ENCODE measurements at regions not wholly inside any gene's neighbourhood (a gene's known extent, or its start where the extent isn't known, plus 50 kb on each side); places are given as distances from the start of the nearest gene placed in this dataset.
"Not testable (repeated sequence)": the region's sequence is repeated elsewhere in the genome, so short reads cannot be mapped to it uniquely, and the experiment has no call there.

DNA sequence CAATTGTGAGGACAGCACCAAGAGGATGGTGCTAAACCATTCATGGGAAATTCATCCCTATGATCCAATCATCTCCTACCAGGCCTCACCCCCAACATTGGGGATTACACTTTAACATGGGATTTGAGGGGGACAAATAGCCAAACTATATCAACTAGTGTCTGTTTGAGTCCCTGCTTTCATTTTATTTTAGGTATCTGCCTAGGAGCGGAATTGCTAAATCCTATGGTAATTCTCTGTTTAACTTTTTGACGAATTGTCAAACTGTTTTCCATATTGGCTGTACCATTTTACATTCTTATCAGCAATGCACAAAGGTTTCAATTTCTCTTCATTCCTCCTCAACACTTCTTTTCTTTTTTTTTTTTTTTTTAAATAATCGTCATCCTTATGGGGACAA lies 318.4 kb upstream of the NRP1 start:
- Histone ChIP-seq H4K20me1 (ENCODE audit: control insufficient read depth, extremely low read depth, insufficient read depth, low read length) (no peaks in the 10 kb centered on the region), H3K27ac (ENCODE audit: control insufficient read depth, insufficient read depth, low read length) (no peak overlapping the region), H3K4me2 (ENCODE audit: control insufficient read depth, extremely low read depth, insufficient read depth, low read depth, low read length) (no peak overlapping the region), H2AFZ (ENCODE audit: control insufficient read depth, low read length) (no peak overlapping the region), H3K9ac (ENCODE audit: control insufficient read depth, extremely low read depth, insufficient read depth, low read length) (no peak overlapping the region), H3K9me1 (ENCODE audit: control insufficient read depth, extremely low read depth, insufficient read depth, low read length) (no peaks in the 10 kb centered on the region), H3K36me3 (ENCODE audit: control insufficient read depth in 2 of 2, extremely low read depth in 1 of 2, insufficient read depth in 2 of 2, low read length in 2 of 2) (no peaks in the 10 kb centered on the region), H3K4me3 (ENCODE audit: control insufficient read depth in 2 of 3, extremely low read depth in 1 of 3, insufficient read depth in 2 of 3, low read depth in 1 of 3, low read length in 3 of 3) (no peak overlapping the region), H3K27me3 (ENCODE audit: control insufficient read depth, extremely low read depth, insufficient read depth, low read length) (no peaks in the 10 kb centered on the region), H3K9me3 (ENCODE audit: control insufficient read depth, low read depth, low read length) (no peaks in the 10 kb centered on the region), H3K79me2 (ENCODE audit: control insufficient read depth, insufficient read depth, low read length) (no peaks in the 10 kb centered on the region), H3K4me1 (ENCODE audit: control insufficient read depth, extremely low read depth, insufficient read depth, low read length) (peaks cover 7% of the 10 kb centered on the region)
- FAIRE-seq (no peak), DNase-seq (ENCODE audit: low read depth, low spot score) (no peak)
- TF ChIP-seq, protein P1, sequence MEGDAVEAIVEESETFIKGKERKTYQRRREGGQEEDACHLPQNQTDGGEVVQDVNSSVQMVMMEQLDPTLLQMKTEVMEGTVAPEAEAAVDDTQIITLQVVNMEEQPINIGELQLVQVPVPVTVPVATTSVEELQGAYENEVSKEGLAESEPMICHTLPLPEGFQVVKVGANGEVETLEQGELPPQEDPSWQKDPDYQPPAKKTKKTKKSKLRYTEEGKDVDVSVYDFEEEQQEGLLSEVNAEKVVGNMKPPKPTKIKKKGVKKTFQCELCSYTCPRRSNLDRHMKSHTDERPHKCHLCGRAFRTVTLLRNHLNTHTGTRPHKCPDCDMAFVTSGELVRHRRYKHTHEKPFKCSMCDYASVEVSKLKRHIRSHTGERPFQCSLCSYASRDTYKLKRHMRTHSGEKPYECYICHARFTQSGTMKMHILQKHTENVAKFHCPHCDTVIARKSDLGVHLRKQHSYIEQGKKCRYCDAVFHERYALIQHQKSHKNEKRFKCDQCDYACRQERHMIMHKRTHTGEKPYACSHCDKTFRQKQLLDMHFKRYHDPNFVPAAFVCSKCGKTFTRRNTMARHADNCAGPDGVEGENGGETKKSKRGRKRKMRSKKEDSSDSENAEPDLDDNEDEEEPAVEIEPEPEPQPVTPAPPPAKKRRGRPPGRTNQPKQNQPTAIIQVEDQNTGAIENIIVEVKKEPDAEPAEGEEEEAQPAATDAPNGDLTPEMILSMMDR (optimal IDR thresholded peaks at IDR 0.05 in 1 of 3, IDR thresholded peaks at IDR 0.05 in 1 of 3, conservative IDR thresholded peaks at IDR 0.05 in 1 of 3; ENCODE audit: extremely low read depth in 1 of 3, insufficient read depth in 2 of 3, low read length in 3 of 3) = no peak
- TF ChIP-seq EZH2 (IDR thresholded peaks at IDR 0.05; ENCODE audit: low read length) = no peak
- dilution Hi-C loops (cut with MboI; ENCODE audit: extremely low pct_ligation_motif_present, low sequenced_read_pairs) = no loop called here

DNA sequence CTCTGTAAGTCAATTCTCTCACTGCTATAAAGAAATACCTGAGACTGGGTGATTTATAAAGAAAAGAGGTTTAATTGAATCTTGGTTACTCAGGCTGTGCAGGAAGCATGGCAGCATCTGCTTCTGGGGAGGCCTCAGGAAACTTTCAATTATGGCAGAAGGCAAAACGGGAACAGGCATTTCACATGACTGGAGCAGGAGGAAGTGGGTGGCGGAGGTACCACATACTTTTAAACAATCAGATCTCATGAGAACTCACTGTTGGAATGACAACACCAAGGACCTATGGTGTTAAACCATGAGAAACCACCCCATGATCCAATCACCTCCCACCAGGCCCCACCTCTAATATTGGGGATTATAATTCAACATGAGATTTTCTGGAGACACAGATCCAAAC lies 315.7 kb upstream of the NRP1 start:
- H3K4me3 ChIP-seq (ENCODE audit: control insufficient read depth in 2 of 3, extremely low read depth in 1 of 3, insufficient read depth in 2 of 3, low read depth in 1 of 3, low read length in 3 of 3); H3K9me1 ChIP-seq (ENCODE audit: control insufficient read depth, extremely low read depth, insufficient read depth, low read length); H3K9ac ChIP-seq (ENCODE audit: control insufficient read depth, extremely low read depth, insufficient read depth, low read length); H3K36me3 ChIP-seq (ENCODE audit: control insufficient read depth in 2 of 2, extremely low read depth in 1 of 2, insufficient read depth in 2 of 2, low read length in 2 of 2); H3K9me3 ChIP-seq (ENCODE audit: control insufficient read depth, low read depth, low read length); H3K4me1 ChIP-seq (ENCODE audit: control insufficient read depth, extremely low read depth, insufficient read depth, low read length); H2AFZ ChIP-seq (ENCODE audit: control insufficient read depth, low read length); H3K27me3 ChIP-seq (ENCODE audit: control insufficient read depth, extremely low read depth, insufficient read depth, low read length); H3K4me2 ChIP-seq (ENCODE audit: control insufficient read depth, extremely low read depth, insufficient read depth, low read depth, low read length); FAIRE-seq; dilution Hi-C loops (cut with MboI; ENCODE audit: extremely low pct_ligation_motif_present, low sequenced_read_pairs); H3K79me2 ChIP-seq (ENCODE audit: control insufficient read depth, insufficient read depth, low read length); H3K27ac ChIP-seq (ENCODE audit: control insufficient read depth, insufficient read depth, low read length); H4K20me1 ChIP-seq (ENCODE audit: control insufficient read depth, extremely low read depth, insufficient read depth, low read length); DNase-seq (ENCODE audit: low read depth, low spot score): not testable (repeated sequence)

DNA sequence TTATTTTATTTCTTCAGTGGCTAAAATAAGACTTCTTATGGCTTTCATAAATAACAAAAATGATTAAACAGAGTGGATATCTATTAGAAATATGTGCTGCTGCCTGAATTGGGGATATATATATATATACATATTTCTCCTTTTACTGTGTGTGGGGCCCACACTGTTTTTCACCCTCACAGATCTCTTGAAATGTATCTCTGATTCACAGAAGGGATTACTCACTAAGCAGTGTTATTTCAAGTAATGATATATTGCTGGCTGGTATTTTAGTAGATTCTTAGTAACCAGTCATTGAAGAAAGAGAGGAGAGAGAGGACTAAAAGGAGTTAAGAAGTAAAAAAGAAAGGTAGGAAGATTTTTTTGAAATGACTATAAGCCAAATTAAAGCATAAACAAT lies 308.6 kb upstream of the NRP1 start:
- Histone ChIP-seq H3K9ac (ENCODE audit: control insufficient read depth, extremely low read depth, insufficient read depth, low read length) (no peak overlapping the region), H3K9me1 (ENCODE audit: control insufficient read depth, extremely low read depth, insufficient read depth, low read length) (no peaks in the 10 kb centered on the region), H3K27ac (ENCODE audit: control insufficient read depth, insufficient read depth, low read length) (no peak overlapping the region), H3K79me2 (ENCODE audit: control insufficient read depth, insufficient read depth, low read length) (no peaks in the 10 kb centered on the region), H4K20me1 (ENCODE audit: control insufficient read depth, extremely low read depth, insufficient read depth, low read length) (no peaks in the 10 kb centered on the region), H3K4me2 (ENCODE audit: control insufficient read depth, extremely low read depth, insufficient read depth, low read depth, low read length) (no peak overlapping the region), H3K27me3 (ENCODE audit: control insufficient read depth, extremely low read depth, insufficient read depth, low read length) (no peaks in the 10 kb centered on the region), H3K4me3 (ENCODE audit: control insufficient read depth in 2 of 3, extremely low read depth in 1 of 3, insufficient read depth in 2 of 3, low read depth in 1 of 3, low read length in 3 of 3) (no peak overlapping the region), H3K4me1 (ENCODE audit: control insufficient read depth, extremely low read depth, insufficient read depth, low read length) (no peaks in the 10 kb centered on the region), H3K36me3 (ENCODE audit: control insufficient read depth in 2 of 2, extremely low read depth in 1 of 2, insufficient read depth in 2 of 2, low read length in 2 of 2) (no peaks in the 10 kb centered on the region), H2AFZ (ENCODE audit: control insufficient read depth, low read length) (no peak overlapping the region), H3K9me3 (ENCODE audit: control insufficient read depth, low read depth, low read length) (no peaks in the 10 kb centered on the region)
- dilution Hi-C loops (cut with MboI; ENCODE audit: extremely low pct_ligation_motif_present, low sequenced_read_pairs) = no loop called here
- FAIRE-seq (no peak), DNase-seq (ENCODE audit: low read depth, low spot score) (no peak)
- TF ChIP-seq EZH2 (IDR thresholded peaks at IDR 0.05; ENCODE audit: low read length) = no peak
- TF ChIP-seq, protein P1 (optimal IDR thresholded peaks at IDR 0.05 in 1 of 3, IDR thresholded peaks at IDR 0.05 in 1 of 3, conservative IDR thresholded peaks at IDR 0.05 in 1 of 3; ENCODE audit: extremely low read depth in 1 of 3, insufficient read depth in 2 of 3, low read length in 3 of 3) = no peak

Data from keratinocyte (primary cell).